K562 (cell line): ENCODE measurements at regions not wholly inside any gene's neighbourhood (a gene's known extent, or its start where the extent isn't known, plus 50 kb on each side); places are given as distances from the start of the nearest gene placed in this dataset.

Experiments
- ATAC-seq: fragments of 200-7000 bp; cut with Tn5 transposase; 3 replicates; pipeline ENCODE4 v1.9.1; 2020; ENCODE audit warnings: moderate library complexity
- BruUV-seq: library from RNA; stranded (reverse); fragments of 400-500 nt; replicated peaks from 2 replicates; lab custom pipeline; 2021; lab: Mats Ljungman, UMichigan
- CTCF ChIA-PET: fragments of 300-600 bp; formaldehyde crosslinking; extraction: SDS; loops from one replicate; lab custom pipeline; 2021; ENCODE audit warnings: low intra/inter-chr PET ratio; lab: Yijun Ruan, JAX
- POLR2A ChIA-PET: fragments of 300-600, 350-650 bp; sonication (Branson Sonifier 250); formaldehyde crosslinking; extraction: SDS; loops from one replicate; lab custom pipeline; 2021; ENCODE audit warnings: antibody characterized with exemption, inconsistent platforms; lab: Yijun Ruan, JAX
- DNase-seq, 4 experiments: peaks; one replicate each; pipeline versions ENCODE4 v3.0.0 to v3.0.0-alpha.2; 2011 to 2018; ENCODE audit warnings: low spot score in 3 of 4, mixed read lengths in 3 of 4; ENCODE audit errors: extremely low read depth in 1 of 4
- FAIRE-seq: peaks from 2 replicates; lab custom pipeline; 2011; peaks lifted over from hg19 to GRCh38; lab: Jason Lieb, UNC
- H2AFZ ChIP-seq: 2 replicates; pipeline ENCODE4 v1.6.0; 2011; ENCODE audit warnings: low read depth, low read length, control low read depth, inconsistent platforms
- H3K27ac ChIP-seq: fragments of 200-600 bp; 3 replicates; pipeline ENCODE4 v1.8.0; 2011; ENCODE audit warnings: low read depth, mild to moderate bottlenecking, control low read depth, inconsistent platforms, low read length, moderate library complexity, mixed read lengths; ENCODE audit errors: extremely low read depth
- H3K27me3 ChIP-seq, 2 experiments: fragments of 300-600 bp in 1 of 2; 2 replicates in 1 of 2; 3 replicates in 1 of 2; pipeline versions ENCODE4 v1.6.0 to v1.8.0; 2011; ENCODE audit warnings: inconsistent platforms in 2 of 2, low read length in 2 of 2, mild to moderate bottlenecking in 1 of 2, mixed read lengths in 1 of 2, moderate library complexity in 1 of 2; ENCODE audit not compliant: control insufficient read depth in 2 of 2, insufficient read depth in 2 of 2
- H3K36me3 ChIP-seq: fragments of 300-600 bp; 3 replicates; pipeline ENCODE4 v1.8.0; 2011; ENCODE audit warnings: mild to moderate bottlenecking, low read length, inconsistent platforms; ENCODE audit not compliant: control insufficient read depth, insufficient read depth
- H3K4me1 ChIP-seq, 2 experiments: fragments of 200-600 bp in 1 of 2; replicated peaks in 1 of 2; 2 replicates in 1 of 2; 3 replicates in 1 of 2; pipeline versions ENCODE4 v1.5.1 to v1.8.0; 2011; ENCODE audit warnings: inconsistent platforms in 2 of 2, low read length in 2 of 2, mild to moderate bottlenecking in 1 of 2, mixed read lengths in 1 of 2, moderate library complexity in 1 of 2; ENCODE audit not compliant: control insufficient read depth in 2 of 2, insufficient read depth in 2 of 2
- H3K4me2 ChIP-seq: 2 replicates; pipeline ENCODE4 v1.6.1; 2011; ENCODE audit warnings: low read length, control low read depth, inconsistent platforms, mixed read lengths; ENCODE audit not compliant: insufficient read depth
- H3K4me3 ChIP-seq: fragments of 200-600 bp; sonication (generic), shearing (Covaris generic); 2 replicates; pipeline ENCODE4 v1.5.1; 2016; ENCODE audit warnings: control low read depth, inconsistent platforms
- H3K79me2 ChIP-seq: fragments of 200-600 bp; 3 replicates; pipeline ENCODE4 v1.8.0; 2011; ENCODE audit warnings: low read length, inconsistent platforms; ENCODE audit not compliant: control insufficient read depth, insufficient read depth
- H3K9ac ChIP-seq, 2 experiments: 2 replicates each; pipeline versions ENCODE4 v1.6.0 to v1.6.1; 2011; ENCODE audit warnings: low read depth in 2 of 2, low read length in 2 of 2, control low read depth in 1 of 2, inconsistent platforms in 1 of 2, mild to moderate bottlenecking in 1 of 2, mixed read lengths in 1 of 2; ENCODE audit not compliant: insufficient read depth in 1 of 2
- H3K9me1 ChIP-seq: one replicate; pipeline ENCODE4 v1.6.0; 2011; ENCODE audit warnings: inconsistent platforms, mild to moderate bottlenecking, low read length, moderate library complexity; ENCODE audit not compliant: control insufficient read depth, insufficient read depth
- H3K9me3 ChIP-seq: replicated peaks from 2 replicates; pipeline ENCODE4 v1.5.1; 2011; ENCODE audit warnings: low read depth, low read length, inconsistent platforms; ENCODE audit not compliant: control insufficient read depth, insufficient read depth
- H4K20me1 ChIP-seq: replicated peaks from 2 replicates; pipeline ENCODE4 v1.6.1; 2011; ENCODE audit warnings: low read length, inconsistent platforms, mixed read lengths; ENCODE audit not compliant: control insufficient read depth, insufficient read depth
- BRF1 ChIP-seq: IDR thresholded peaks from 3 replicates; pipeline ENCODE4 v1.6.1; 2011; ENCODE audit warnings: borderline replicate concordance, mild to moderate bottlenecking; ENCODE audit not compliant: insufficient read length; ENCODE audit errors: extremely low read depth
- CHD1 ChIP-seq: fragments of 200-600 bp; sonication (generic); IDR thresholded peaks from one replicate; pipeline ENCODE4 v1.6.1; 2012; ENCODE audit warnings: mild to moderate bottlenecking, moderate library complexity, low read length, inconsistent platforms
- GABPB1 ChIP-seq: sonication (generic); formaldehyde crosslinking; IDR thresholded peaks from 2 replicates; pipeline ENCODE4 v1.8.0; 2022; ENCODE audit warnings: mild to moderate bottlenecking, missing genetic modification reagents
- HDAC6 ChIP-seq: IDR thresholded peaks from 2 replicates; pipeline ENCODE4 v1.6.1; 2012; ENCODE audit warnings: low read depth, mild to moderate bottlenecking, control low read depth, inconsistent platforms, low read length, moderate library complexity
- HNRNPUL1 ChIP-seq: fragments of 200-400 bp; formaldehyde crosslinking; IDR thresholded peaks from 2 replicates; pipeline ENCODE4 v1.6.1; 2017; ENCODE audit warnings: low read length
- KLF10 ChIP-seq: fragments of 250-450 bp; sonication (Bioruptor Pico); IDR thresholded peaks from 2 replicates; pipeline ENCODE4 v1.6.1; 2021; ENCODE audit warnings: matching md5 sums
- RBBP5 ChIP-seq: fragments of 200-600 bp; sonication (generic); IDR thresholded peaks from 2 replicates; pipeline ENCODE4 v1.6.1; 2012; ENCODE audit warnings: borderline replicate concordance, mild to moderate bottlenecking, low read length, control low read depth, inconsistent platforms; ENCODE audit not compliant: insufficient read depth, poor library complexity, severe bottlenecking
- SPI1 ChIP-seq: IDR thresholded peaks from 2 replicates; pipeline ENCODE4 v1.6.1; 2011; ENCODE audit warnings: low read depth, low read length, control low read depth, borderline replicate concordance
- SUPT5H ChIP-seq: fragments of 450-650 bp; IDR thresholded peaks from 2 replicates; pipeline ENCODE4 v1.6.1; 2016
- USF2 ChIP-seq: sonication (generic); formaldehyde crosslinking; IDR thresholded peaks from 2 replicates; pipeline ENCODE4 v1.5.0; 2020; ENCODE audit warnings: missing genetic modification reagents
- ZBTB33 ChIP-seq: sonication (generic); formaldehyde crosslinking; IDR thresholded peaks from 2 replicates; pipeline ENCODE4 v1.8.1; 2023; ENCODE audit warnings: mild to moderate bottlenecking, missing genetic modification reagents
- ZBTB5 ChIP-seq: fragments of 450-650 bp; IDR thresholded peaks from 2 replicates; pipeline ENCODE4 v1.6.1; 2017; ENCODE audit warnings: antibody characterized with exemption
- ZNF121 ChIP-seq: sonication (generic); formaldehyde crosslinking; conservative IDR thresholded peaks from 2 replicates; pipeline ENCODE4 v1.8.0; 2022; ENCODE audit warnings: missing genetic modification reagents
- ZNF592 ChIP-seq: fragments of 450-650 bp; IDR thresholded peaks from 2 replicates; pipeline ENCODE4 v1.6.1; 2017; ENCODE audit warnings: antibody characterized with exemption, mild to moderate bottlenecking
- WGBS: fragments of 100-300 bp; shearing (Covaris generic); methylation state at CpG from one replicate; pipeline ENCODE4 v1.1.6; 2016; ENCODE audit warnings: low coverage, mixed read lengths; ENCODE audit not compliant: insufficient coverage; ENCODE audit errors: missing lambda C conversion rate; 5-methylcytosine and 5-hydroxymethylcytosine counted together
- in situ Hi-C: fragments of 300-500 bp; cut with MboI; formaldehyde crosslinking; loops from 4 replicates; pipeline ENCODE4 v1.15.0; 2018; ENCODE audit warnings: inconsistent platforms, mixed read lengths
- intact Hi-C: fragments of 100-400 bp; cut with micrococcal nuclease; formaldehyde crosslinking; loops from 2 replicates; pipeline ENCODE4 v1.14.2; 2022

GRCh38 chr15:69554279-69554961 lies 101.8 kb downstream of the RPLP1 start:
- Histone ChIP-seq H3K79me2 (no peaks in the 10 kb centered on the region), H4K20me1 (no peaks in the 10 kb centered on the region; the same call in 1 of the 2 replicates), H3K27ac (no peak overlapping the region), H3K9ac (no peak overlapping the region), H3K9me1 (no peaks in the 10 kb centered on the region), H3K27me3 (peaks cover 9 to 17% of the 10 kb centered on the region in 2 experiments; a peak in 4 of 5 replicates), H2AFZ (no peak overlapping the region), H3K4me1 (no peaks in the 10 kb centered on the region), H3K9me3 (no peaks in the 10 kb centered on the region), H3K36me3 (no peaks in the 10 kb centered on the region), H3K4me2 (no peak overlapping the region), H3K4me3 (no peak overlapping the region)
- POLR2A ChIA-PET, result no interaction called here
- in situ Hi-C loops, result no loop called here
- intact Hi-C loops, result no loop called here
- no peak for FAIRE-seq
- WGBS, result 4% methylated on average over 7 of the region's 7 CpGs
- CTCF ChIA-PET, result no interaction called here
- no TSS peak for BruUV-seq
- DNase-seq, result no peak
- ATAC-seq, result no peak
- TF ChIP-seq ZBTB33 (CRISPR knock-in tag), result no peak
- no peak for TF ChIP-seq CHD1
- no peak for TF ChIP-seq HNRNPUL1
- TF ChIP-seq ZNF121 (CRISPR knock-in tag), result no peak
- no peak for TF ChIP-seq SUPT5H
- TF ChIP-seq SPI1, result no peak
- no peak for TF ChIP-seq ZBTB5
- no peak for TF ChIP-seq RBBP5
- no peak for TF ChIP-seq GABPB1 (CRISPR knock-in tag)
- TF ChIP-seq ZNF592, result no peak
- TF ChIP-seq HDAC6, result no peak
- no peak for TF ChIP-seq BRF1
- no peak for TF ChIP-seq USF2 (CRISPR knock-in tag)
- no peak for TF ChIP-seq KLF10 (CRISPR knock-in tag)
